GM23248 (cell line): ENCODE measurements at regions not wholly inside any gene's neighbourhood (a gene's known extent, or its start where the extent isn't known, plus 50 kb on each side); places are given as distances from the start of the nearest gene placed in this dataset.

ENCODE experiments used
- EZH2 ChIP-seq: fragments of 200-600 bp; sonication (generic); IDR thresholded peaks from 2 replicates; pipeline ENCODE4 v1.6.1; 2018; ENCODE audit warnings: antibody characterized with exemption, mild to moderate bottlenecking; ENCODE audit not compliant: insufficient read depth, poor library complexity, severe bottlenecking
- EZH2phosphoT487 ChIP-seq: fragments of 200-600 bp; sonication (generic); IDR thresholded peaks from 2 replicates; pipeline ENCODE4 v1.6.1; 2018; ENCODE audit warnings: antibody characterized with exemption, moderate library complexity, mild to moderate bottlenecking, low read depth; ENCODE audit not compliant: insufficient read depth

- TF ChIP-seq EZH2phosphoT487 (no peak; the same call in 1 of the 2 replicates), EZH2 (no peak)
Measured at GRCh38 chr3:170751899-170752293, 118.1 kb downstream of the RPL22L1 start.
